Sciatic nerve (tissue), 2 donors: ENCODE measurements at regions not wholly inside any gene's neighbourhood (a gene's known extent, or its start where the extent isn't known, plus 50 kb on each side); places are given as distances from the start of the nearest gene placed in this dataset.

Source experiments
- ATAC-seq: fragments of 200-7000 bp; cut with Tn5 transposase; one replicate; pipeline ENCODE4 v1.9.1; 2020; ENCODE audit warnings: mild to moderate bottlenecking, moderate library complexity
- DNase-seq: peaks from one replicate; pipeline ENCODE4 v3.0.0-alpha.2; 2020; ENCODE audit warnings: low spot score
- intact Hi-C: fragments of 100-400 bp; cut with DNase I; formaldehyde crosslinking; loops from one replicate; pipeline ENCODE4 v1.14.2; 2022
- donor health status: DM: no; HTN: no; CAD: no.
- donor health status: DM: no; HTN: no; CAD: no.

DNA sequence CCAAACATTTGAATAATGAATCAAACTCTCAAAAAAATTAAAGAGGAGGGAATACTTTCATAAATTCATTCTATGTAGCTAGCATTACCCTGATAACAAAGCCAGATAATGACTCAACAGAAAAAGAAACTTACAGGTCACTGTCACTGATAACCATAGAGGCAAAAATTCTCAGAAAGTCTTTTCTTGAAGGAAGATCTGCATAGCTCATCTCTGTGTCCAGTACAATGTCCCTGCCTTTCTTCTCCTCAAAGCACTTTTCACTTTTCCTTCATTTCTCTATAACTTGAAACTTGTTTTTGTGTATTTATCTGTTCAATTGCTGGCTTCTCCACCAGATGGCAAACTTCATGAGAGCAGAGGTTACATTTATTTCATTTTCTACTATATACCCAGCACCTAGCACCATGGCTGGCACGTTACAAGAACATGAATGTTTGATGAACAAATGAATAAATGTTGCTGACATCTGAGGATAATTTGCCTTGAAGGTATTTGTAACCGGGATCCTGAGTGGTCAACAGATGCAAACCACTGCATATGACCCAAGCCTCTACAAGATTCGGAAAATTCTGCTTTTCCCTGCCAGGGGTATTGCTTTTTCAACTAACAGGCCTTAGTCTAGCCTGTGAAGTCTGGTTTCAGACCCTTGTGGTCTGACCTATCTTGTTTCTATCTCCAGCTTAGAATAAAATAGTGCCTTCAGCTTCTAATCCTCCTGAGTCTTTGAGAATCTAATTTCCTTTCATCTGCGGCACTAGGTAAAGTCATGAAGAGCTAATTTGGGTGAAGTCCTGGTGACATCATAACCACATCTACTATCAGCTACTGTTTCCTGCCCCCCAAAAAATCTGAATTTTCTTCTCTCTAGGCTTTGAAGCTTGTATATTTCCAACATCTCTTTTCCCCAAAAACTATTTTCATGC, 52.5 kb upstream of the ANTXR2 start:
- DNase-seq (no peak), ATAC-seq (peak; percentile 49)
- intact Hi-C loops: no loop called here

GRCh38 chr4:80124246-80125211, 51.5 kb upstream of the ANTXR2 start:
- intact Hi-C loops: no loop called here
- ATAC-seq (no peak), DNase-seq (no peak)
